Thoracic aorta (tissue), 2 donors: ENCODE measurements at regions not wholly inside any gene's neighbourhood (a gene's known extent, or its start where the extent isn't known, plus 50 kb on each side); places are given as distances from the start of the nearest gene placed in this dataset.

Source experiments
- ATAC-seq: fragments of 150-250 bp; one replicate; pipeline ENCODE4 v1.8.0; 2017; ENCODE audit warnings: low read depth; ENCODE audit not compliant: insufficient number of reproducible peaks, low FRiP score
- DNase-seq: peaks from one replicate; pipeline ENCODE4 v3.0.0-alpha.2; 2020; ENCODE audit warnings: low spot score
- H3K27ac ChIP-seq, 2 donors: fragments of 200-600 bp; sonication (generic); 1 replicate in 1 of 2; 2 replicates in 1 of 2; pipeline ENCODE4 v1.5.1; 2016; ENCODE audit warnings: mild to moderate bottlenecking in 2 of 2, moderate library complexity in 2 of 2
- H3K27me3 ChIP-seq: fragments of 200-600 bp; sonication (generic); replicated peaks from 2 replicates; pipeline ENCODE4 v1.6.0; 2016; ENCODE audit warnings: mild to moderate bottlenecking; ENCODE audit not compliant: insufficient read depth
- H3K36me3 ChIP-seq: fragments of 200-600 bp; sonication (generic); one replicate; pipeline ENCODE4 v1.5.1; 2016
- H3K4me1 ChIP-seq, 2 donors: fragments of 200-600 bp; sonication (generic); 1 replicate in 1 of 2; 2 replicates in 1 of 2; pipeline versions ENCODE4 v1.5.1 to v1.6.0; 2016; ENCODE audit warnings: low read depth in 2 of 2, mild to moderate bottlenecking in 1 of 2; ENCODE audit not compliant: control insufficient read depth in 1 of 2
- H3K4me3 ChIP-seq: fragments of 200-600 bp; sonication (generic); 2 replicates; pipeline ENCODE4 v1.5.1; 2016; ENCODE audit warnings: mild to moderate bottlenecking
- H3K9me3 ChIP-seq: fragments of 200-600 bp; sonication (generic); 2 replicates; pipeline ENCODE4 v1.5.1; 2016
- CTCF ChIP-seq: fragments of 200-600 bp; sonication (generic); IDR thresholded peaks from one replicate; pipeline ENCODE4 v1.5.1; 2019; ENCODE audit warnings: antibody characterized with exemption

GRCh38 chr4:123017078-123017477, 94.7 kb upstream of the NUDT6 start:
- Histone ChIP-seq H3K27me3 (no peaks in the 10 kb centered on the region), H3K9me3 (no peaks in the 10 kb centered on the region), H3K4me3 (no peak overlapping the region), H3K36me3 (no peaks in the 10 kb centered on the region), H3K4me1 (peaks cover 5 to 11% of the 10 kb centered on the region in 2 donors), H3K27ac (no peak overlapping the region)
- DNase-seq (no peak), ATAC-seq (no peak)
- TF ChIP-seq CTCF: no peak

- H3K9me3 ChIP-seq: no peaks in the 10 kb centered on the region
- H3K36me3 ChIP-seq: no peaks in the 10 kb centered on the region
- ATAC-seq (no peak), DNase-seq (no peak)
- TF ChIP-seq CTCF: no peak
- H3K27ac ChIP-seq: no peak overlapping the region
- no peak overlapping the region for H3K4me3 ChIP-seq
- peaks cover 5 to 11% of the 10 kb centered on the region in 2 donors for H3K4me1 ChIP-seq
- no peaks in the 10 kb centered on the region for H3K27me3 ChIP-seq
Observed at GRCh38 chr4:123017636-123018395, 95.4 kb upstream of the NUDT6 start.

DNA sequence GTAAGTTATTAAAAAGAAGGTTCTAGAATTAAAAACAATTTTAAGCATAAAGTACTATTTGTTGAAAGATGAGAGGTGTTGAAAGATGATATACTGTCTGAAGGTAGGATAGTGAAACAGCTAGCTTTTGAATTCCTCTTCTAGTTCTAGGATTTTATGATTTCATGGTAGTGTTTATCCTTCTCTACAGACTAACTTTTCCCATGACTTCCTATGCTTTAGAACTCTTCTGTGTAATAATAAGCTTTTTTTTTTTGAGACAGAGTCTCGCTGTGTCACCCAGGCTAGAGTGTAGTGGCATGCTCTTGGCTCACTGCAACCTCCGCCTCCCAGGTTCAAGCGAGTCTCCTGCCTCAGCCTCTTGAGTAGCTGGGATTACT, 96.0 kb upstream of the NUDT6 start:
- no peak for TF ChIP-seq CTCF

DNA sequence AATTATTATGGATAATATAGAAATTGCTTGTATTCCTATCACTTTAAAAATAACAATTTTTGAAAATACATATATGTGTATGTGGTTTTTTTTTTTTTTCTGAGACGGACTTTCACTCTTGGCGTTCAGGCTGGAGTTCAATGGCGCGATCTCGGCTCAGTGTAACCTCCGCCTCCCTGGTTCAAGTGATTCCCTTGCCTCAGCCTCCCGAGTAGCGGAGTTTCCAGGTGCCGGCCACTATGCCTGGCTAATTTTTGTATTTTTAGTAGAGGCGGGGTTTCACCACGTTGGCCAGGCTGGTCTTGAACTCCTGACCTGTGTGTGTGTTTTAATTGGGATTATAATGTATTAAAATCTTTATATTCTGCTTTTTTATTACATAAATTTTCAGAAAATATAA, 97.9 kb upstream of the NUDT6 start:
- no peaks in the 10 kb centered on the region for H3K36me3 ChIP-seq
- no peak for DNase-seq
- no peak overlapping the region for H3K4me3 ChIP-seq
- TF ChIP-seq CTCF: no peak
- no peaks in the 10 kb centered on the region for H3K9me3 ChIP-seq
- no peak overlapping the region for H3K27ac ChIP-seq
- no peaks in the 10 kb centered on the region for H3K27me3 ChIP-seq
- H3K4me1 ChIP-seq: peaks cover 5 to 11% of the 10 kb centered on the region in 2 donors
- no peak for ATAC-seq

More for the DNA sequence above, 96.0 kb upstream of the NUDT6 start:
- Histone ChIP-seq H3K36me3 (no peaks in the 10 kb centered on the region), H3K27ac (no peak overlapping the region), H3K4me1 (peaks cover 5 to 11% of the 10 kb centered on the region in 2 donors), H3K4me3 (no peak overlapping the region), H3K9me3 (no peaks in the 10 kb centered on the region), H3K27me3 (no peaks in the 10 kb centered on the region)
- DNase-seq (no peak), ATAC-seq (no peak)

GRCh38 chr4:123023647-123024046, 101.2 kb upstream of the NUDT6 start:
- Histone ChIP-seq H3K27ac (no peak overlapping the region), H3K9me3 (no peaks in the 10 kb centered on the region), H3K4me1 (no peaks in the 10 kb centered on the region), H3K4me3 (no peak overlapping the region), H3K36me3 (no peaks in the 10 kb centered on the region), H3K27me3 (no peaks in the 10 kb centered on the region)
- TF ChIP-seq CTCF: no peak
- DNase-seq (no peak), ATAC-seq (no peak)
